Keratinocyte (primary cell): ENCODE measurements at regions not wholly inside any gene's neighbourhood (a gene's known extent, or its start where the extent isn't known, plus 50 kb on each side); places are given as distances from the start of the nearest gene placed in this dataset.

Experiments
- DNase-seq: peaks from one replicate; pipeline ENCODE4 v3.0.0-alpha.2; 2011; ENCODE audit warnings: low read depth, missing footprints, low spot score
- FAIRE-seq: peaks from 2 replicates; lab custom pipeline; 2011; peaks lifted over from hg19 to GRCh38; lab: Jason Lieb, UNC
- H2AFZ ChIP-seq: 2 replicates; pipeline ENCODE4 v1.6.0; 2012; ENCODE audit warnings: low read length, control low read depth, inconsistent platforms; ENCODE audit not compliant: control insufficient read depth
- H3K27ac ChIP-seq: 2 replicates; pipeline ENCODE4 v1.5.1; 2011; ENCODE audit warnings: low read length; ENCODE audit not compliant: control insufficient read depth, insufficient read depth
- H3K27me3 ChIP-seq: 3 replicates; pipeline ENCODE4 v1.6.0; 2011; ENCODE audit warnings: low read length; ENCODE audit not compliant: control insufficient read depth, insufficient read depth; ENCODE audit errors: extremely low read depth
- H3K36me3 ChIP-seq, 2 experiments: 2 replicates in 1 of 2; 3 replicates in 1 of 2; pipeline ENCODE4 v1.5.1; 2011; ENCODE audit warnings: low read length in 2 of 2, mild to moderate bottlenecking in 1 of 2; ENCODE audit not compliant: control insufficient read depth in 2 of 2, insufficient read depth in 2 of 2; ENCODE audit errors: extremely low read depth in 1 of 2
- H3K4me1 ChIP-seq: 3 replicates; pipeline ENCODE4 v1.5.1; 2011; ENCODE audit warnings: low read length; ENCODE audit not compliant: control insufficient read depth, insufficient read depth; ENCODE audit errors: extremely low read depth
- H3K4me2 ChIP-seq: 3 replicates; pipeline ENCODE4 v1.6.0; 2011; ENCODE audit warnings: low read depth, low read length; ENCODE audit not compliant: control insufficient read depth, insufficient read depth; ENCODE audit errors: extremely low read depth
- H3K4me3 ChIP-seq, 3 experiments: fragments of 200-600 bp in 1 of 3; sonication (generic) in 1 of 3; 2 replicates in 2 of 3; 3 replicates in 1 of 3; pipeline ENCODE4 v1.5.1; 2011 to 2016; ENCODE audit warnings: low read length in 3 of 3, mild to moderate bottlenecking in 3 of 3, control low read depth in 2 of 3, inconsistent platforms in 1 of 3, low read depth in 1 of 3, mixed read lengths in 1 of 3, mixed run types in 1 of 3, moderate library complexity in 1 of 3; ENCODE audit not compliant: control insufficient read depth in 2 of 3, insufficient read depth in 2 of 3; ENCODE audit errors: extremely low read depth in 1 of 3
- H3K79me2 ChIP-seq: 2 replicates; pipeline ENCODE4 v1.6.0; 2012; ENCODE audit warnings: low read length; ENCODE audit not compliant: control insufficient read depth, insufficient read depth
- H3K9ac ChIP-seq: 3 replicates; pipeline ENCODE4 v1.6.0; 2011; ENCODE audit warnings: low read length; ENCODE audit not compliant: control insufficient read depth, insufficient read depth; ENCODE audit errors: extremely low read depth
- H3K9me1 ChIP-seq: 3 replicates; pipeline ENCODE4 v1.6.0; 2011; ENCODE audit warnings: low read length; ENCODE audit not compliant: control insufficient read depth, insufficient read depth; ENCODE audit errors: extremely low read depth
- H3K9me3 ChIP-seq: 2 replicates; pipeline ENCODE4 v1.5.1; 2012; ENCODE audit warnings: low read depth, low read length; ENCODE audit not compliant: control insufficient read depth
- H4K20me1 ChIP-seq: 3 replicates; pipeline ENCODE4 v1.6.0; 2011; ENCODE audit warnings: low read length; ENCODE audit not compliant: control insufficient read depth, insufficient read depth; ENCODE audit errors: extremely low read depth
- EZH2 ChIP-seq: IDR thresholded peaks from one replicate; pipeline ENCODE4 v1.6.1; 2012; ENCODE audit warnings: inconsistent platforms, mild to moderate bottlenecking, low read length, moderate library complexity
- dilution Hi-C: fragments of 300-500 bp; cut with MboI; formaldehyde crosslinking; loops from one replicate; pipeline ENCODE4 v1.7.0; 2020; ENCODE audit warnings: low sequenced_read_pairs; ENCODE audit not compliant: extremely low pct_ligation_motif_present
- TF ChIP-seq, protein P1 (sequence below), 3 experiments: IDR thresholded peaks in 1 of 3; conservative IDR thresholded peaks in 1 of 3; optimal IDR thresholded peaks in 1 of 3; 2 replicates in 2 of 3; 3 replicates in 1 of 3; pipeline versions ENCODE3 to v1.5.1; 2011; ENCODE audit warnings: low read length in 3 of 3, mild to moderate bottlenecking in 3 of 3, moderate library complexity in 2 of 3, control low read depth in 1 of 3, inconsistent platforms in 1 of 3; ENCODE audit not compliant: insufficient read depth in 2 of 3; ENCODE audit errors: extremely low read depth in 1 of 3

DNA sequence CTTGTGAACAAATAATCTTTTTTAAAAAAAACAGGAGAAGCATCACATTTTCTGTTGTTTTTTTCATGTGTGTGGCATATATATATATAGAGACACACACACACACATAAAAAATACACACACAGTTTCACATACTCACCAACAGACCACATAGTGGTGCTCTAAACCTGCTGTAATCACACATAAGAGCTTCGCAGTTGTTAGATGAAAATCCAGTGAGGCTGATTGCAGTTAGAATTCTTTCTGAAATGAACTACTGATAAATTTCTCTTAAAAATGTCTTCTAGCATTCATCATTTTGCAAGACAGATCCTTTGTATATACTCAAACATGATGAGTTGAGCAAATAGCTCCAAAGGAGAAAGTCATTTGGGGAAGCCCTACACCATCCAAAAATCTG lies 434.3 kb upstream of the STXBP6 start:
- no peaks in the 10 kb centered on the region for H3K9me3 ChIP-seq
- H3K9ac ChIP-seq = no peak overlapping the region
- no peak overlapping the region for H3K27ac ChIP-seq
- H3K36me3 ChIP-seq = no peaks in the 10 kb centered on the region
- no peak overlapping the region for H3K4me2 ChIP-seq
- H3K9me1 ChIP-seq = no peaks in the 10 kb centered on the region
- DNase-seq (no peak), FAIRE-seq (no peak)
- no peaks in the 10 kb centered on the region for H3K4me1 ChIP-seq
- TF ChIP-seq, protein P1, sequence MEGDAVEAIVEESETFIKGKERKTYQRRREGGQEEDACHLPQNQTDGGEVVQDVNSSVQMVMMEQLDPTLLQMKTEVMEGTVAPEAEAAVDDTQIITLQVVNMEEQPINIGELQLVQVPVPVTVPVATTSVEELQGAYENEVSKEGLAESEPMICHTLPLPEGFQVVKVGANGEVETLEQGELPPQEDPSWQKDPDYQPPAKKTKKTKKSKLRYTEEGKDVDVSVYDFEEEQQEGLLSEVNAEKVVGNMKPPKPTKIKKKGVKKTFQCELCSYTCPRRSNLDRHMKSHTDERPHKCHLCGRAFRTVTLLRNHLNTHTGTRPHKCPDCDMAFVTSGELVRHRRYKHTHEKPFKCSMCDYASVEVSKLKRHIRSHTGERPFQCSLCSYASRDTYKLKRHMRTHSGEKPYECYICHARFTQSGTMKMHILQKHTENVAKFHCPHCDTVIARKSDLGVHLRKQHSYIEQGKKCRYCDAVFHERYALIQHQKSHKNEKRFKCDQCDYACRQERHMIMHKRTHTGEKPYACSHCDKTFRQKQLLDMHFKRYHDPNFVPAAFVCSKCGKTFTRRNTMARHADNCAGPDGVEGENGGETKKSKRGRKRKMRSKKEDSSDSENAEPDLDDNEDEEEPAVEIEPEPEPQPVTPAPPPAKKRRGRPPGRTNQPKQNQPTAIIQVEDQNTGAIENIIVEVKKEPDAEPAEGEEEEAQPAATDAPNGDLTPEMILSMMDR (optimal IDR thresholded peaks at IDR 0.05 in 1 of 3, IDR thresholded peaks at IDR 0.05 in 1 of 3, conservative IDR thresholded peaks at IDR 0.05 in 1 of 3; ENCODE audit: extremely low read depth in 1 of 3, insufficient read depth in 2 of 3, low read length in 3 of 3) = no peak
- no peak for TF ChIP-seq EZH2
- no peaks in the 10 kb centered on the region for H4K20me1 ChIP-seq
- H3K4me3 ChIP-seq = no peak overlapping the region
- dilution Hi-C loops = no loop called here
- H2AFZ ChIP-seq = no peak overlapping the region
- no peaks in the 10 kb centered on the region for H3K27me3 ChIP-seq
- H3K79me2 ChIP-seq = no peaks in the 10 kb centered on the region

DNA sequence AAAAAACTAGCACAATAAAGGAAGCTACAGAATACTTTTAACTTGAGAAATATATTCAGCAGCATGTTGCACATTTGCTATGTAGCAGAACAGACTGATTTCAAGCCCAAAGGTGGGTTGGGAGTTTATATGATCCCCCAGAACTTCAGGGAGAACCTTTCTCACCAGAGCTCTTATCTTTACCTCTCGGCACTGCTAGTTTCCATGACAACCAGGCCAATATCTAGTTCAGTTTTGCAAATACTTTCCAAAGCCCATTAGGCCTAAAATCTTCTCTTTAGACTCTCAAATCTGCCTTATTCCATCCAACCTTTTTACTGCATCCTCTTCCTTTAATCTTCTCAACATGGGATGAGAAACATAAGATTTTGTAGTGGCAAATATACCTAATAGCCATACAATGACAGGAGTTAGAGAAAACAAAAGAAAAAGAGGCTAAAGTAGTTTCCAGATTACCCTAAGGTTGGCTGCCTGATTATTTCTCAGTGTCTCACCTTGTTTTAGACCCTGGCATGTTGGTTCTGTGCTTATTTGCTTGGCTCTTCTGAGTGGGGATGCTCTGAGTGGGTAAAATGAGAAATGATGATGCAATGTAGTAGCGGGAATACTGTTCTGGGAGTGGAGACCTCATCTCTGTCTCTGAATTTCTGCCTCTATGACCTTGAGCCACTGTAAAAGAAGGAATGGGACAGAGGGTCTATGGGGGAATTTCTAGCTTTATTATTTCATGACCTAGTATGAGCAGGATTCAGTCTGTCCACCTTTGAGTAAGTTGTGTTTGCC lies 427.6 kb upstream of the STXBP6 start:
- dilution Hi-C loops = no loop called here

More for the DNA sequence above, 427.6 kb upstream of the STXBP6 start:
- no peak for DNase-seq
- no peaks in the 10 kb centered on the region for H3K27me3 ChIP-seq
- no peak overlapping the region for H3K9ac ChIP-seq
- no peak for FAIRE-seq
- no peak overlapping the region for H3K4me3 ChIP-seq
- no peaks in the 10 kb centered on the region for H3K36me3 ChIP-seq
- no peaks in the 10 kb centered on the region for H3K79me2 ChIP-seq
- H4K20me1 ChIP-seq = no peaks in the 10 kb centered on the region
- TF ChIP-seq, protein P1 (optimal IDR thresholded peaks at IDR 0.05 in 1 of 3, IDR thresholded peaks at IDR 0.05 in 1 of 3, conservative IDR thresholded peaks at IDR 0.05 in 1 of 3; ENCODE audit: extremely low read depth in 1 of 3, insufficient read depth in 2 of 3, low read length in 3 of 3) = no peak
- no peak for TF ChIP-seq EZH2
- H3K4me1 ChIP-seq = no peaks in the 10 kb centered on the region
- H2AFZ ChIP-seq = no peak overlapping the region
- no peaks in the 10 kb centered on the region for H3K9me1 ChIP-seq
- H3K4me2 ChIP-seq = no peak overlapping the region
- H3K27ac ChIP-seq = no peak overlapping the region
- H3K9me3 ChIP-seq = no peaks in the 10 kb centered on the region
